Posterior vena cava (tissue), 2 donors: ENCODE measurements at regions not wholly inside any gene's neighbourhood (a gene's known extent, or its start where the extent isn't known, plus 50 kb on each side); places are given as distances from the start of the nearest gene placed in this dataset.
A peak's percentile ranks its signal among the peaks of the same experiment; 100 is the strongest.

Experiments used
- DNase-seq: peaks from one replicate; pipeline ENCODE4 v3.0.0-alpha.2; 2020; ENCODE audit warnings: low spot score
- intact Hi-C, 2 donors: fragments of 100-400 bp; cut with DNase I; formaldehyde crosslinking; loops; one replicate each; pipeline versions ENCODE4 v1.14.1 to v1.14.2; 2022 to 2023
- donor health status: DM: yes; HTN: yes; CAD: no.
- donor health status: DM: yes; HTN: yes; CAD: no.

DNA sequence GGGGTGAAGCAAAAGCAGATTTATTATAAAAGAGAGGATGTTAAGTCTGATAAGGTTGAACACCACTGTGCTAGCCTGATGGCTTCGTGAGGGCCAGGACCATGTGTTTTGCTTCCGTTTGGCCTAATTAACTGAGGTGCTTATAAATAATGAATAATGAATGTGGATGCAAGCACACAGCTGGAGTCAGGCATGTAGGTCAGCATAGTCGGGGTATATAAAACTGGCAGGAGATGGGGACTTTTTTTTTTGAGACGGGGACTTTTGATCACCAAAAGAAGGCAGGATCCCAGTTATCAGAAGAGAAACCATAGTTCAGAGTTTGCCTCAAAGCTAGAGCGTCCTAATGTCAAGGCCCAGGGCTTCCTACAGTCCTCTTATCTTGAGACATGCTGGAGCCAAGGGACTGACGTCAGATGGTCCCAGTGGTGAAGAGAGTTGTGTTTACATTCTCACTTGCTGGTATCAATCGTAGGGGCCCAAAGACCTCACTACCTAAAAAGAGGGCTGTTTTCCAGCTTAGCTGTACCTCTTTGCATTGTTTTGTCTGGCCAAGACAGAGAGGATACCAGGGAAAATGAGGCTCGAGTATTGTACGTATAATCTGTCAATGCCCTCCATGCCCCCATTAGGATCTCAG lies 50.4 kb downstream of the RTL9 start:
- intact Hi-C loops: no loop called here
- DNase-seq: no peak

DNA sequence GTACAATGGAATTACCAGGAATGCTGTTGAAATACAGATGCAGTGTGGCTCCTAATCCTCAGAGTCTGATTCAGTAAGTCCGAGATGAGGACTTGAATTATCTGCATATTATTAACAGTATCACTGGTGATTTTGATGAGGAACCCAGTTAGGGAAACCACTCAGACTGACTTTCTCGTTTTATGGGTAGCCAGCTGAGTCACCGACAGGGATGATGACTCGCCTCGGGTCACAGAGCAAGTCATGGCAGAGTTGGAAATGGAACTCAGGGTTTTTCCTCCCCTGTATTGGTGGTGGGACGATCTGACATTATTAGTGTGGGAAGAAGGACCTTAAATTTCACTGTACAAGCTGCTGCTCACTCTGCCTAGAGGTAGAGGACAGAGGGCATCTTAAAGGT lies 51.3 kb downstream of the RTL9 start:
- DNase-seq: no peak
- intact Hi-C loops: loop anchor here (5.0 to 10.0 kb wide), 3 partner anchors 95 to 255 kb away; partner anchors contain the start of gene AMMECR1 (in 1 of the 2)

GRCh38 chrX:110410603-110411002 lies 52.0 kb downstream of the RTL9 start:
- no peak for DNase-seq
- intact Hi-C loops: loop anchor here (5.0 to 10.0 kb wide), 3 partner anchors 96 to 256 kb away; partner anchors contain the start of gene AMMECR1 (in 1 of the 2)

- DNase-seq: peak; percentile 87
- intact Hi-C loops: loop anchor here (5.0 to 10.0 kb wide), 3 partner anchors 98 to 258 kb away; partner anchors contain the start of gene AMMECR1 (in 1 of the 2)
Measured at GRCh38 chrX:110412971-110413726, 54.5 kb downstream of the RTL9 start.

DNA sequence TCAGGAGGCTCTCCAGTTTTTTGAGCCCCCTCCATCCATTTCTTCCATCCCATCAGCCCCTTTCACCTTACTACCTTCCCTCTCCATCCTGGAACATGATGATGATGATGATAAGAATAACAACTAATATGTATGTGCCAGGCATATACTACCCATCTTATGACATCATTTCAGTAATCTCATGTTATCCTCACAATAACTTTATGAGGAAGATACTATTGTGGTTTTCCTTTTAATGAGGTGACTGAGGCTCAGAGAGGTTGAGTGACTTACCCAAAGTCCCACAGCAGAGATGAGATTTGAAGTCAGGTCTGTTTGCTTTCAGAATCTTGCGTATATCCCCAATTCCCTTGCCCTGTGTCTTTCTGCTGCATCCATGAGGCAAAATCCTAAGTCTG lies 55.1 kb downstream of the RTL9 start:
- no peak for DNase-seq
- intact Hi-C loops: loop anchor here (5.0 to 10.0 kb wide), 3 partner anchors 99 to 259 kb away; partner anchors contain the start of gene AMMECR1 (in 1 of the 2)

GRCh38 chrX:110414273-110414672 lies 55.6 kb downstream of the RTL9 start:
- intact Hi-C loops: loop anchor here (5.0 to 10.0 kb wide), 3 partner anchors 99 to 259 kb away; partner anchors contain the start of gene AMMECR1 (in 1 of the 2)
- DNase-seq: no peak

DNA sequence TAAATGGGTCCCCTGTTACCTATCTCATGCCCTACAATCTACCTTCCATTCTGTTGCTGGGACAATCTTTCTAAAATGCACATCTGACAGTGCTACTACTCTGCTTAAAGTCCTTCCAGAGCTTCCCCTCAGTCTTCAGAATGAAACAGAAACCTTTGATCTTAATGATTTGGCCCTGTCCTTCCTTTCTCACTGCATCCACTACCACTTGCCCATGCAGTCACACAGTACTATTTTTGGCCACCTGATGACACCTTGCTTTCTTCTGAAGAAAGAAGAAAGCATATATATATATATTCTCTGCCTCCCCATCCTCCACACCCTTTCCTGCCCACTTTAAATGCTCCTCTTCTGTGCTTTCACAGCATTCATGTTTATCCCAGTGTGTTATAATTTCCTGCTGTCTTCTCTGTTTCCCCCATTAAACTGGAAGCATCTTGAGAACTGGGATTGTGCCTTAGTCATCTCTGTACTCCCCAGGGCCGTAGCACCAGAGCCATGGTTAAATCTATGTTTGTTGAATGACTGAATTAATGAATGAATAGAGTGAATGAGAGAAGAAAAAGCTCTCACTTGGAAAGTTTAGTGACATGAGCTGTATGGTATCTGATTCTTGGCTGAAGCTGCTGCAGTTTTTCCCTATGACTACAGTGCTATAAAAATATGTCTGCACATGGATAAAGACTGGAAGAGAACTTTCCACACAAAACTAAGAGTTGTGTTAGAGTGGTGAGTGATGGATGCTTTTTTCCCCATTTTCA lies 56.2 kb downstream of the RTL9 start:
- intact Hi-C loops: loop anchor here (5.0 to 10.0 kb wide), 3 partner anchors 100 to 260 kb away; partner anchors contain the start of gene AMMECR1 (in 1 of the 2)

DNA sequence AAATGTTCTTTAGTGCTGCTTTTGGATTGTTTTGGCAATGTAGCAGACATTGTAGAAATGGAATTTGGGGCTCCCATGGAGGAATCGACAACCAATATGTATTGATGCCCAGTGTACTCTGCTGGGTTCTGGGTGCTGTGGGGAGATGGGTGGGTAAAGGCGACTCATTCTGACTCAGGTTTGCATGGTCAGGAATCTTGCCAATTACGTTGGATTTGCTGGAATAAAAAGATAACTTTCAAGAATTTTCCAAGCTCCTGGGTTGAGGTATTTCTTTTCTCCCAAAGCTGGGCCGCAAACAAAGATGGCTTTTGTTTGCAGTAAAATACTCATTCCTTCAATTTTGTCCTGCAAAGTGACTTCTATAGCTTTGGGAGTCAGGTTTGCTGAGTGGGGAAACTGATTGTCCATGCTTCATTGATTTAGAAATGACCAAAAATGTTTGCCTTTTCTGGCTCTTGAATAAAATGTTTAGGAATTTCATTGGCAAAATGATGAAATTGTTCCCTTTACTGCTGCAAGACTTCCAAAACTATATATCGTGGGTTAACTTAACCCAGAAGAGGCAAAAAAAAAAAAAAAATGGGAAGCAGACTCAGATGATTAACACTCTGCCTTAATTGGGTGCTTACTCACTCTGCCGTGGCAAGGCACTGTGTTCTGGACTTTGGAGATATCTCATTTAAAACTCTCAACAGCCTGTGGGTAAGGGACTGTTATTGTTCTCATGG lies 57.0 kb downstream of the RTL9 start:
- intact Hi-C loops: loop anchor here in 1 of 2 donors (10.0 kb wide), 2 partner anchors 101 to 261 kb away; partner anchors contain the start of gene AMMECR1
- DNase-seq: no peak

More for the DNA sequence above, 56.2 kb downstream of the RTL9 start:
- no peak for DNase-seq

DNA sequence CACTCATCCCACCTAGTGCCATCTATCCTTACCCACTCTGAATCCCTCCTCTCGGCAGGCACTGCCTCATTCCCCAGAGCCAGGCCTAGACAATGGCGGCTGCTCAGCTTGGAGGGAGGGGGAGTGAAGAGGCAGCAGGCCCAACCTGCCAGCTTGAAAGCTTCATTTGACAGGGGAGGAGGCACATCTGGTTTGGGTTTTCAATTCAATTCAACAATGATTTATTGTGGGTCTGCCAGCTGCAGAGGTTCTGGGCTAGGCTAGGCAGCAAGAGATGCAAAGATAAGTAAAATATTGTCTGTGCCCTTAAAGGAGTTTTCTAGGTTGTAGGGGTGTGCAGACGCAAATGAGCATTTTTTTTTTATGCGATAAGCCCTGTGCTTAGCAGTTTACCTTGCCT lies 58.5 kb downstream of the RTL9 start:
- no peak for DNase-seq
- intact Hi-C loops: loop anchor here in 1 of 2 donors (10.0 kb wide), 2 partner anchors 102 to 262 kb away; partner anchors contain the start of gene AMMECR1

DNA sequence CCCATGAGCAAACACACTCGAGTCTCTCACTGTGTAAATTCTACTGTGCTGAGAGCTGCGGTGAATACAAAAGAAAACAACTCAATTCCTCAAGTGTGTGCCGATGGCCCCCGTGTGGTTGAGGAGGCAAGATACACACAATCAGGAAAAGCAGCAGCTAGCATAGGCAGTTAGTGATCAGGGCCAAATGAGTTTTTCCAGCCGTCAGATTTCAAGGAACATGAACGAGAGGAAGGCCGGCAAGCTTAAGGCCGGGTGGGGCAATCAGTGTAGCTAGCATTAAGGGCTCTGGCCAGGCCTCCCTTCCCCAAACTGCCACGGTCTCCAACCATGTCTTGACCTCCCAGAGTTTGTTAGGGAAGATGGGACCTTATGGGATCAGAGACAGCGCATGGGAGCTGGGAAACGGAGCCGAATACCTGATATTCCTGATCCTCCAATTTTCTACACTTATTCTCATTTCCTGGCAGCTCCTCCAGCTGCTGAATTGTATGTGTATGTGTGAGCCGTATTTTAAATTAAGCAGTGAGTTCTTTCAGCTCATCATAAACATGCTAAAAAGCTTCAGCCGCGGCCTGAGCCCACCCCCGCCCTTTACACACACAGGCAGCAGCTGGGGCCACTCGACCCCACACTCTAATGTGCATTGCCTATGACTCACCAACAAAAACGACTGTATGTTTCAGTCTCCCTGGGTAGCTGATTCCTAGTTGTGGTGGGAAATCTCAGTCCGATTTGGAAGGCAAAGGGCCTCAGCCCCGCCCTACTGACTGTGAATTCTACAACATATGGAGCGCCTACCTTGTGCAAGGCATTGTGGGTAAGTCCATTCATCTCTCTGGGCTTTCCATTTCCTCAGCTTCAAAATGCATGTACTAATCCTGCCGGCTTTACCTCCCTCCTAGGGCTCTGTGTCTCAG lies 59.9 kb downstream of the RTL9 start:
- intact Hi-C loops: loop anchor here in 1 of 2 donors (10.0 kb wide), 2 partner anchors 104 to 264 kb away; partner anchors contain the start of gene AMMECR1
- DNase-seq: no peak

- intact Hi-C loops: loop anchor here in 1 of 2 donors (10.0 kb wide), 2 partner anchors 105 to 265 kb away; partner anchors contain the start of gene AMMECR1
- no peak for DNase-seq
Measured at GRCh38 chrX:110419512-110419911, 60.9 kb downstream of the RTL9 start.

GRCh38 chrX:110420771-110421499 lies 62.3 kb downstream of the RTL9 start:
- intact Hi-C loops: no loop called here
- DNase-seq: no peak

GRCh38 chrX:110421500-110422455 lies 63.1 kb downstream of the RTL9 start:
- DNase-seq: no peak
- intact Hi-C loops: no loop called here

GRCh38 chrX:110425222-110426154 lies 66.8 kb downstream of the RTL9 start:
- intact Hi-C loops: no loop called here
- DNase-seq: no peak

DNA sequence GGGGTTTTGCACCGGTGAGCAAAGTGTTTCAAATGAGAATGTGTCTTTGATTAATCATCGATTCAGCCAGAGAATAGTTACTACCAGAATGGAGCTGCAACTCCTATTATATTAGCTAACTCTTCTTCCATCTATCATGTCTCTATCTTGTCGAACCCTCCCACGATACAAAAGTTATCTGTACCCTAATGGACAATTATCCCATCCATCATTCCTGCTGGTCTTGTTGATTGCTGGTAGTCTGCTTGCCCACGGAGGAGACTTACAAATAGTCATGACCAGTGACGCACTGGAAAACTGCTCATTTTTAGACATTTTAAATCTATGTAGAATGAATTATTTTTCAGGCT lies 67.5 kb downstream of the RTL9 start:
- intact Hi-C loops: no loop called here
- DNase-seq: no peak
